CD4-positive, alpha-beta T cell (primary cell): ENCODE measurements at regions not wholly inside any gene's neighbourhood (a gene's known extent, or its start where the extent isn't known, plus 50 kb on each side); places are given as distances from the start of the nearest gene placed in this dataset.

Experiments
- ATAC-seq: fragments of 200-7000 bp; cut with Tn5 transposase; one replicate; pipeline ENCODE4 v1.10.0; 2022; ENCODE audit warnings: mild to moderate bottlenecking; ENCODE audit not compliant: poor library complexity
- CTCF ChIA-PET: fragments of 350-600 bp; sonication (Branson Sonifier 250); formaldehyde crosslinking; loops from one replicate; lab custom pipeline; 2021; ENCODE audit warnings: antibody characterized with exemption, inconsistent platforms; lab: Charles Lee
- POLR2A ChIA-PET: fragments of 350-600 bp; sonication (Branson Sonifier 250); formaldehyde crosslinking; loops from one replicate; lab custom pipeline; 2021; ENCODE audit warnings: antibody characterized with exemption, inconsistent platforms; lab: Charles Lee
- DNase-seq, 14 experiments: peaks; one replicate each; pipeline ENCODE4 v3.0.0-alpha.2; 2013 to 2020; ENCODE audit warnings: mixed read lengths in 2 of 14
- H3K27ac ChIP-seq, 2 donors: one replicate each; pipeline versions ENCODE4 v1.5.1 to v1.7.0; 2013; ENCODE audit warnings: low read length in 2 of 2, low read depth in 1 of 2, mild to moderate bottlenecking in 1 of 2
- H3K27me3 ChIP-seq, 2 experiments: 1 replicate in 1 of 2; 2 replicates in 1 of 2; pipeline versions ENCODE4 v1.6.1 to v1.7.0; 2013; ENCODE audit warnings: low read length in 2 of 2, control low read depth in 1 of 2, mild to moderate bottlenecking in 1 of 2, moderate library complexity in 1 of 2; ENCODE audit not compliant: insufficient read depth in 2 of 2, control insufficient read depth in 1 of 2
- H3K36me3 ChIP-seq: one replicate; pipeline ENCODE4 v1.6.1; 2013; ENCODE audit warnings: low read length, control low read depth; ENCODE audit not compliant: insufficient read depth
- H3K4me1 ChIP-seq: one replicate; pipeline ENCODE4 v1.6.1; 2013; ENCODE audit warnings: low read length, control low read depth; ENCODE audit not compliant: insufficient read depth
- H3K4me3 ChIP-seq: one replicate; pipeline ENCODE4 v1.5.1; 2013; ENCODE audit warnings: mild to moderate bottlenecking, low read length, moderate library complexity
- H3K9me3 ChIP-seq, 2 experiments: 1 replicate in 1 of 2; 2 replicates in 1 of 2; pipeline versions ENCODE4 v1.6.1 to v1.7.0; 2013; ENCODE audit warnings: low read length in 2 of 2, mild to moderate bottlenecking in 2 of 2, control low read depth in 1 of 2, moderate library complexity in 1 of 2; ENCODE audit not compliant: control insufficient read depth in 1 of 2, insufficient read depth in 1 of 2
- H3K27ac Mint-ChIP-seq: one replicate; pipeline ENCODE4 v1.8.0; 2020; ENCODE audit warnings: mixed read lengths
- H3K27me3 Mint-ChIP-seq: one replicate; pipeline ENCODE4 v1.8.0; 2021; ENCODE audit warnings: mixed read lengths
- H3K36me3 Mint-ChIP-seq: one replicate; pipeline ENCODE4 v1.8.0; 2021; ENCODE audit warnings: low read depth, mixed read lengths
- H3K4me1 Mint-ChIP-seq: one replicate; pipeline ENCODE4 v1.8.0; 2021; ENCODE audit warnings: low read depth, mixed read lengths
- H3K4me3 Mint-ChIP-seq: one replicate; pipeline ENCODE4 v1.8.0; 2020; ENCODE audit warnings: mild to moderate bottlenecking, mixed read lengths
- H3K9me3 Mint-ChIP-seq: one replicate; pipeline ENCODE4 v1.8.0; 2020; ENCODE audit warnings: mixed read lengths
- CTCF ChIP-seq: fragments of 200-600 bp; IDR thresholded peaks from one replicate; pipeline ENCODE4 v1.8.0; 2022; ENCODE audit warnings: antibody characterized with exemption, mild to moderate bottlenecking
- intact Hi-C, 2 experiments: fragments of 100-400 bp; cut with DNase I in 1 of 2; cut with micrococcal nuclease in 1 of 2; formaldehyde crosslinking; loops; one replicate each; pipeline versions ENCODE4 v1.15.1 to v1.9.0; 2023 to 2025; cut with DNase I, micrococcal nuclease

GRCh38 chr4:154982187-154983047 lies 201.3 kb downstream of the RBM46 start:
- no peak for ATAC-seq
- Mint-ChIP-seq H3K36me3 (no peaks in the 10 kb centered on the region), H3K27ac (no peak overlapping the region), H3K27me3 (no peaks in the 10 kb centered on the region), H3K4me1 (no peaks in the 10 kb centered on the region), H3K4me3 (no peak overlapping the region), H3K9me3 (no peaks in the 10 kb centered on the region)
- DNase-seq, result peak in 9 of 14 experiments; percentile 1 to 40 (median 5)
- peak; percentile 27 for TF ChIP-seq CTCF
- Histone ChIP-seq H3K4me1 (no peaks in the 10 kb centered on the region), H3K27ac (no peak overlapping the region), H3K4me3 (no peak overlapping the region), H3K9me3 (no peaks in the 10 kb centered on the region), H3K36me3 (no peaks in the 10 kb centered on the region), H3K27me3 (no peaks in the 10 kb centered on the region)
- intact Hi-C loops, result loop anchor here (5.0 to 10.0 kb wide), 2 partner anchors 430 to 802 kb away; partner anchors contain the start of gene PLRG1 (in 1 of the 2)
- ChIA-PET CTCF (no interaction called here), POLR2A (no interaction called here)

- H3K9me3 ChIP-seq, result no peaks in the 10 kb centered on the region
- no peaks in the 10 kb centered on the region for H3K4me1 ChIP-seq
- intact Hi-C loops, result loop anchor here (5.0 to 10.0 kb wide), 2 partner anchors 431 to 801 kb away; partner anchors contain the start of gene PLRG1 (in 1 of the 2)
- no peak for ATAC-seq
- no peaks in the 10 kb centered on the region for H3K27me3 ChIP-seq
- H3K4me1 Mint-ChIP-seq, result no peaks in the 10 kb centered on the region
- no peak overlapping the region for H3K27ac ChIP-seq
- no peaks in the 10 kb centered on the region for H3K9me3 Mint-ChIP-seq
- H3K27ac Mint-ChIP-seq, result no peak overlapping the region
- no peaks in the 10 kb centered on the region for H3K27me3 Mint-ChIP-seq
- no peak for DNase-seq
- no peaks in the 10 kb centered on the region for H3K36me3 ChIP-seq
- POLR2A ChIA-PET, result no interaction called here
- no peak overlapping the region for H3K4me3 Mint-ChIP-seq
- H3K36me3 Mint-ChIP-seq, result no peaks in the 10 kb centered on the region
- TF ChIP-seq CTCF, result no peak
- CTCF ChIA-PET, result no interaction called here
- no peak overlapping the region for H3K4me3 ChIP-seq
Observed at GRCh38 chr4:154983714-154984113, 202.6 kb downstream of the RBM46 start.

GRCh38 chr4:154984148-154984547 lies 203.1 kb downstream of the RBM46 start:
- no peaks in the 10 kb centered on the region for H3K9me3 Mint-ChIP-seq
- H3K4me3 Mint-ChIP-seq, result no peak overlapping the region
- Histone ChIP-seq H3K9me3 (no peaks in the 10 kb centered on the region), H3K27me3 (no peaks in the 10 kb centered on the region), H3K36me3 (no peaks in the 10 kb centered on the region), H3K4me1 (no peaks in the 10 kb centered on the region), H3K27ac (no peak overlapping the region), H3K4me3 (no peak overlapping the region)
- ChIA-PET POLR2A (no interaction called here), CTCF (no interaction called here)
- ATAC-seq, result no peak
- no peaks in the 10 kb centered on the region for H3K36me3 Mint-ChIP-seq
- no peaks in the 10 kb centered on the region for H3K27me3 Mint-ChIP-seq
- no peaks in the 10 kb centered on the region for H3K4me1 Mint-ChIP-seq
- DNase-seq, result no peak
- intact Hi-C loops, result loop anchor here (5.0 to 10.0 kb wide), 2 partner anchors 432 to 801 kb away; partner anchors contain the start of gene PLRG1 (in 1 of the 2)
- H3K27ac Mint-ChIP-seq, result no peak overlapping the region
- no peak for TF ChIP-seq CTCF
